Panc1 (cell line): ENCODE measurements at regions not wholly inside any gene's neighbourhood (a gene's known extent, or its start where the extent isn't known, plus 50 kb on each side); places are given as distances from the start of the nearest gene placed in this dataset.

ENCODE experiments used
- ATAC-seq: fragments of 200-7000 bp; cut with Tn5 transposase; 2 replicates; pipeline ENCODE4 v1.9.1; 2020; ENCODE audit warnings: mild to moderate bottlenecking, moderate library complexity
- BruUV-seq: library from RNA; stranded (reverse); fragments of 400-500 nt; replicated peaks from 2 replicates; lab custom pipeline; 2021; lab: Mats Ljungman, UMichigan
- CTCF ChIA-PET: fragments of 300-600 bp; sonication (Branson Sonifier 250); formaldehyde crosslinking; loops from one replicate; lab custom pipeline; 2022; ENCODE audit warnings: antibody characterized with exemption; lab: Charles Lee
- POLR2A ChIA-PET: fragments of 300-600 bp; sonication (Branson Sonifier 250); formaldehyde crosslinking; loops from one replicate; lab custom pipeline; 2022; ENCODE audit warnings: antibody characterized with exemption; lab: Charles Lee
- DNase-seq: peaks from one replicate; pipeline ENCODE4 v3.0.0-alpha.2; 2010; ENCODE audit warnings: low read depth, low spot score
- H3K27ac ChIP-seq: 2 replicates; pipeline ENCODE4 v1.5.1; 2011; ENCODE audit warnings: mild to moderate bottlenecking, low read length, inconsistent platforms
- H3K27me3 ChIP-seq: fragments of 200-500 bp; sonication (Bioruptor generic); 2 replicates; pipeline ENCODE4 v1.6.0; 2014; ENCODE audit warnings: low read length, inconsistent platforms; ENCODE audit not compliant: control insufficient read depth, insufficient read depth
- H3K36me3 ChIP-seq: fragments of 200-500 bp; sonication (Bioruptor generic); 2 replicates; pipeline ENCODE4 v1.5.1; 2014; ENCODE audit warnings: inconsistent platforms, mild to moderate bottlenecking, low read length, moderate library complexity; ENCODE audit not compliant: control insufficient read depth, insufficient read depth
- H3K4me1 ChIP-seq: 2 replicates; pipeline ENCODE4 v1.5.1; 2011; ENCODE audit warnings: inconsistent platforms, mild to moderate bottlenecking, low read length, moderate library complexity; ENCODE audit not compliant: control insufficient read depth, insufficient read depth
- H3K4me3 ChIP-seq, 2 experiments: 2 replicates each; pipeline ENCODE4 v1.5.1; 2011 to 2012; ENCODE audit warnings: low read depth in 2 of 2, low read length in 2 of 2, mild to moderate bottlenecking in 2 of 2, inconsistent platforms in 1 of 2, moderate library complexity in 1 of 2
- H3K9me3 ChIP-seq: fragments of 200-500 bp; sonication (Bioruptor generic); 2 replicates; pipeline ENCODE4 v1.5.1; 2014; ENCODE audit warnings: low read depth, mild to moderate bottlenecking, inconsistent platforms, low read length, moderate library complexity; ENCODE audit not compliant: control insufficient read depth, insufficient read depth
- POLR2AphosphoS5 ChIP-seq: IDR thresholded peaks from 2 replicates; pipeline ENCODE4 v1.6.1; 2012; ENCODE audit warnings: mild to moderate bottlenecking, low read depth, low read length, moderate library complexity
- SIN3A ChIP-seq: IDR thresholded peaks from 2 replicates; pipeline ENCODE4 v1.6.1; 2012; ENCODE audit warnings: low read depth, mild to moderate bottlenecking, low read length, moderate library complexity, borderline replicate concordance; ENCODE audit not compliant: insufficient read depth
- TCF7L2 ChIP-seq: IDR thresholded peaks from 2 replicates; pipeline ENCODE4 v1.6.1; 2011; ENCODE audit warnings: mild to moderate bottlenecking, low read depth, low read length, inconsistent platforms
- in situ Hi-C: cut with HindIII; loops from 2 replicates; pipeline ENCODE4 v1.10.0; 2016; ENCODE audit warnings: low sequenced_read_pairs, low pct_unique_long_range_greater_than_20kb
- intact Hi-C: fragments of 100-400 bp; cut with micrococcal nuclease; formaldehyde crosslinking; loops from one replicate; pipeline ENCODE4 v1.10.0; 2022; ENCODE audit not compliant: unreplicated experiment
- TF ChIP-seq, protein P1 (sequence below): fragments of 450-650 bp; IDR thresholded peaks from 2 replicates; pipeline ENCODE4 v1.5.1; 2017; ENCODE audit warnings: mild to moderate bottlenecking
- TF ChIP-seq, protein P2 (sequence below), 2 experiments: IDR thresholded peaks; 2 replicates each; pipeline ENCODE4 v1.6.1; 2011 to 2012; ENCODE audit warnings: low read depth in 2 of 2, control low read depth in 1 of 2, low read length in 1 of 2, mild to moderate bottlenecking in 1 of 2, moderate library complexity in 1 of 2; ENCODE audit not compliant: insufficient read depth in 1 of 2

DNA sequence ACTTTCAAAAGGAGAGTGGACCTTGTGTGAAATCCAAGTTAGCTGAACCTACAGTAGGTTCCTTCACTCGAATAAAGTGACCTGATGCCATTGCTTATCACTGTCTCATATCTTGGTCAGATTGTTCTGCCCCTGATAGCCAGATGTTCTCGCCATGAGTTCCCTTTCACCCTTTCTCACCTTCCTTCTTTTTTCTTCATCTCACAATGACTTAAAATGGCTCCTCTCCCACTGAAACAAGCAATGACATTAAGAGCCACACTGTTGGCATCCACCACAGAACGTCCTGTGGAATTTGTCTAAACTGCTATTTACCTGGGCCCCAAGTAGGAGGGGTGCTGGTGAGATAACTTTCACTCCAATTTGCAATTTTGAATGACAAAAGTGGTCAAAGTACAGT, 227.6 kb upstream of the PPP1R2C start:
- POLR2A ChIA-PET: no interaction called here
- no peak for TF ChIP-seq SIN3A
- no peak for TF ChIP-seq TCF7L2
- TF ChIP-seq, protein P1, sequence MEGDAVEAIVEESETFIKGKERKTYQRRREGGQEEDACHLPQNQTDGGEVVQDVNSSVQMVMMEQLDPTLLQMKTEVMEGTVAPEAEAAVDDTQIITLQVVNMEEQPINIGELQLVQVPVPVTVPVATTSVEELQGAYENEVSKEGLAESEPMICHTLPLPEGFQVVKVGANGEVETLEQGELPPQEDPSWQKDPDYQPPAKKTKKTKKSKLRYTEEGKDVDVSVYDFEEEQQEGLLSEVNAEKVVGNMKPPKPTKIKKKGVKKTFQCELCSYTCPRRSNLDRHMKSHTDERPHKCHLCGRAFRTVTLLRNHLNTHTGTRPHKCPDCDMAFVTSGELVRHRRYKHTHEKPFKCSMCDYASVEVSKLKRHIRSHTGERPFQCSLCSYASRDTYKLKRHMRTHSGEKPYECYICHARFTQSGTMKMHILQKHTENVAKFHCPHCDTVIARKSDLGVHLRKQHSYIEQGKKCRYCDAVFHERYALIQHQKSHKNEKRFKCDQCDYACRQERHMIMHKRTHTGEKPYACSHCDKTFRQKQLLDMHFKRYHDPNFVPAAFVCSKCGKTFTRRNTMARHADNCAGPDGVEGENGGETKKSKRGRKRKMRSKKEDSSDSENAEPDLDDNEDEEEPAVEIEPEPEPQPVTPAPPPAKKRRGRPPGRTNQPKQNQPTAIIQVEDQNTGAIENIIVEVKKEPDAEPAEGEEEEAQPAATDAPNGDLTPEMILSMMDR: no peak
- no peak for TF ChIP-seq POLR2AphosphoS5
- TF ChIP-seq, protein P2, sequence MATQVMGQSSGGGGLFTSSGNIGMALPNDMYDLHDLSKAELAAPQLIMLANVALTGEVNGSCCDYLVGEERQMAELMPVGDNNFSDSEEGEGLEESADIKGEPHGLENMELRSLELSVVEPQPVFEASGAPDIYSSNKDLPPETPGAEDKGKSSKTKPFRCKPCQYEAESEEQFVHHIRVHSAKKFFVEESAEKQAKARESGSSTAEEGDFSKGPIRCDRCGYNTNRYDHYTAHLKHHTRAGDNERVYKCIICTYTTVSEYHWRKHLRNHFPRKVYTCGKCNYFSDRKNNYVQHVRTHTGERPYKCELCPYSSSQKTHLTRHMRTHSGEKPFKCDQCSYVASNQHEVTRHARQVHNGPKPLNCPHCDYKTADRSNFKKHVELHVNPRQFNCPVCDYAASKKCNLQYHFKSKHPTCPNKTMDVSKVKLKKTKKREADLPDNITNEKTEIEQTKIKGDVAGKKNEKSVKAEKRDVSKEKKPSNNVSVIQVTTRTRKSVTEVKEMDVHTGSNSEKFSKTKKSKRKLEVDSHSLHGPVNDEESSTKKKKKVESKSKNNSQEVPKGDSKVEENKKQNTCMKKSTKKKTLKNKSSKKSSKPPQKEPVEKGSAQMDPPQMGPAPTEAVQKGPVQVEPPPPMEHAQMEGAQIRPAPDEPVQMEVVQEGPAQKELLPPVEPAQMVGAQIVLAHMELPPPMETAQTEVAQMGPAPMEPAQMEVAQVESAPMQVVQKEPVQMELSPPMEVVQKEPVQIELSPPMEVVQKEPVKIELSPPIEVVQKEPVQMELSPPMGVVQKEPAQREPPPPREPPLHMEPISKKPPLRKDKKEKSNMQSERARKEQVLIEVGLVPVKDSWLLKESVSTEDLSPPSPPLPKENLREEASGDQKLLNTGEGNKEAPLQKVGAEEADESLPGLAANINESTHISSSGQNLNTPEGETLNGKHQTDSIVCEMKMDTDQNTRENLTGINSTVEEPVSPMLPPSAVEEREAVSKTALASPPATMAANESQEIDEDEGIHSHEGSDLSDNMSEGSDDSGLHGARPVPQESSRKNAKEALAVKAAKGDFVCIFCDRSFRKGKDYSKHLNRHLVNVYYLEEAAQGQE (IDR thresholded peaks at IDR 0.05; ENCODE audit: insufficient read depth in 1 of 2, low read depth in 2 of 2, low read length in 1 of 2): no peak
- in situ Hi-C loops: no loop called here

DNA sequence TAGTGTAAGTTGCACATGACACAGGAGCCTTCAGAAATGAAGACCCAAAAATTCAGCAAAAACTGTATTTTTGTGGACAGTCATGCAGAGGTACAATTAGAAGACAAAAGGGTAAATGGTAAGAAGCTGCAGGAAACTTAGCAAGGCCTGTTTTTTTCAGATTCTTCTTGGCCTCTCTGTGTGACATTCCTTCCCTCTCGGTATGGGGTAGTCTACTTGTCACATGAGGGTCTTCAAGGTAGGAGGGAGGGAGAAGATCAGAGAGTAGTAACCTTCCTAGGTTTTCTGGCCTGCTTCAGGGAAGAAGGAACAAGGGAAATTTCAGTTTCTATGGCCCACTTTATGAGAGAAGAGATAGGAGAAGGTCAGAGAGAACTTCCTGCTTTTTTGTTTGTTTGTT, 230.4 kb upstream of the PPP1R2C start:
- Histone ChIP-seq H3K36me3 (no peaks in the 10 kb centered on the region), H3K4me3 (no peak overlapping the region), H3K4me1 (no peaks in the 10 kb centered on the region), H3K9me3 (no peaks in the 10 kb centered on the region), H3K27ac (no peak overlapping the region), H3K27me3 (no peaks in the 10 kb centered on the region)
- BruUV-seq: no TSS peak
- DNase-seq: no peak
- ChIA-PET CTCF (no interaction called here), POLR2A (no interaction called here)
- in situ Hi-C loops (no loop called here), intact Hi-C loops (no loop called here)
- TF ChIP-seq TCF7L2: no peak
- TF ChIP-seq, protein P2 (IDR thresholded peaks at IDR 0.05; ENCODE audit: insufficient read depth in 1 of 2, low read depth in 2 of 2, low read length in 1 of 2): no peak
- TF ChIP-seq SIN3A: no peak
- TF ChIP-seq POLR2AphosphoS5: no peak
- TF ChIP-seq, protein P1: no peak
- no peak for ATAC-seq

More for the DNA sequence above, 227.6 kb upstream of the PPP1R2C start:
- no peak overlapping the region for H3K4me3 ChIP-seq
- H3K27ac ChIP-seq: no peak overlapping the region
- BruUV-seq: no TSS peak
- intact Hi-C loops: no loop called here
- H3K4me1 ChIP-seq: no peaks in the 10 kb centered on the region
- no peak for DNase-seq
- H3K27me3 ChIP-seq: no peaks in the 10 kb centered on the region
- H3K9me3 ChIP-seq: no peaks in the 10 kb centered on the region
- CTCF ChIA-PET: no interaction called here
- H3K36me3 ChIP-seq: no peaks in the 10 kb centered on the region
- no peak for ATAC-seq
